NCI-H2227 treated with DMSO at 0.1 percent for 48 hours (cell line): ENCODE measurements at regions not wholly inside any gene's neighbourhood (a gene's known extent, or its start where the extent isn't known, plus 50 kb on each side); places are given as distances from the start of the nearest gene placed in this dataset.
"Not testable (repeated sequence)": the region's sequence is repeated elsewhere in the genome, so short reads cannot be mapped to it uniquely, and the experiment has no call there.

Experiments used
- DNase-seq: peaks from one replicate; lab custom pipeline; 2025; lab: John Stamatoyannopoulos, UW

- no peak for DNase-seq
Measured at GRCh38 chr13:21228738-21229137, 52.3 kb downstream of the MRPL57 start.

GRCh38 chr13:21229241-21230024 lies 53.0 kb downstream of the MRPL57 start:
- no peak for DNase-seq

- DNase-seq: no peak
Measured at GRCh38 chr13:21230516-21230915, 54.1 kb downstream of the MRPL57 start.

GRCh38 chr13:21231426-21231940 lies 55.0 kb downstream of the MRPL57 start:
- no peak for DNase-seq

GRCh38 chr13:21232196-21232595 lies 55.7 kb downstream of the MRPL57 start:
- no peak for DNase-seq

GRCh38 chr13:21232599-21232998 lies 56.1 kb downstream of the MRPL57 start:
- no peak for DNase-seq

GRCh38 chr13:21233086-21233485 lies 56.6 kb downstream of the MRPL57 start:
- DNase-seq: no peak

- no peak for DNase-seq
Measured at GRCh38 chr13:21234526-21234925, 58.1 kb downstream of the MRPL57 start.

GRCh38 chr13:21235174-21235573 lies 58.7 kb downstream of the MRPL57 start:
- DNase-seq: no peak

- no peak for DNase-seq
Measured at GRCh38 chr13:21237081-21237480, 60.6 kb downstream of the MRPL57 start.

- DNase-seq: no peak
Measured at GRCh38 chr13:21238267-21238666, 61.8 kb downstream of the MRPL57 start.

GRCh38 chr13:21240586-21240985 lies 64.1 kb downstream of the MRPL57 start:
- DNase-seq: no peak

- DNase-seq: no peak
Measured at GRCh38 chr13:21242236-21242635, 65.8 kb downstream of the MRPL57 start.

- no peak for DNase-seq
Measured at GRCh38 chr13:21243045-21243897, 66.8 kb downstream of the MRPL57 start.

- not testable (repeated sequence) for DNase-seq
Measured at GRCh38 chr13:21243898-21244184, 67.4 kb downstream of the MRPL57 start.

- no peak for DNase-seq
Measured at GRCh38 chr13:21246761-21247452, 70.4 kb downstream of the MRPL57 start.

- no peak for DNase-seq
Measured at GRCh38 chr13:21256351-21256761, 79.9 kb downstream of the MRPL57 start.

GRCh38 chr13:21256891-21257290 lies 80.4 kb downstream of the MRPL57 start:
- DNase-seq: no peak

GRCh38 chr13:21259571-21260455 lies 83.4 kb downstream of the MRPL57 start:
- DNase-seq: no peak

- not testable (repeated sequence) for DNase-seq
Measured at GRCh38 chr13:21260561-21261290, 84.3 kb downstream of the MRPL57 start.
